GM21529 (cell line): ENCODE measurements at regions not wholly inside any gene's neighbourhood (a gene's known extent, or its start where the extent isn't known, plus 50 kb on each side); places are given as distances from the start of the nearest gene placed in this dataset.
A peak's percentile ranks its signal among the peaks of the same experiment; 100 is the strongest.
"Not testable (repeated sequence)": the region's sequence is repeated elsewhere in the genome, so short reads cannot be mapped to it uniquely, and the experiment has no call there.

Source experiments
- ATAC-seq: cut with Tn5 transposase; IDR thresholded peaks from one replicate; pipeline ENCODE4 v1.9.1; 2021; ENCODE audit not compliant: unreplicated experiment

DNA sequence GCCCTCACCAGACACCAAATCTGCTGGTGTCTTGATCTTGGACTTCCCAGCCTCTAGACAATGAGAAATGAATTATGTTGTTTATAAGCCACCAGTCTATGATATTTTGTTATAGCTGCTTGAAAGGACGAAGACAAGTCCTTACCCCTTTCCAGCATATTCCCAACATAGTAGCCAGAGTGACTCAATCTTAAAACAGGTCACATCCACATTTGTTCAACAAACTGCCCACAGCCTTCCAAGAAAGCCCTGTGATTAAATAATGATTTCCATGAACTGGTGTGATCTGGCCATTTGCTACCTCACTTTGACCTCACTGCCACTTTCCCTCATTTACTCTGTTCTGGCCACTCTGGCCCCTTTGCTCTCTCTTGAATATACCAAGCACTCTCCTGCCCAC, 193.7 kb upstream of the CFAP20DC start:
- ATAC-seq, result no peak

DNA sequence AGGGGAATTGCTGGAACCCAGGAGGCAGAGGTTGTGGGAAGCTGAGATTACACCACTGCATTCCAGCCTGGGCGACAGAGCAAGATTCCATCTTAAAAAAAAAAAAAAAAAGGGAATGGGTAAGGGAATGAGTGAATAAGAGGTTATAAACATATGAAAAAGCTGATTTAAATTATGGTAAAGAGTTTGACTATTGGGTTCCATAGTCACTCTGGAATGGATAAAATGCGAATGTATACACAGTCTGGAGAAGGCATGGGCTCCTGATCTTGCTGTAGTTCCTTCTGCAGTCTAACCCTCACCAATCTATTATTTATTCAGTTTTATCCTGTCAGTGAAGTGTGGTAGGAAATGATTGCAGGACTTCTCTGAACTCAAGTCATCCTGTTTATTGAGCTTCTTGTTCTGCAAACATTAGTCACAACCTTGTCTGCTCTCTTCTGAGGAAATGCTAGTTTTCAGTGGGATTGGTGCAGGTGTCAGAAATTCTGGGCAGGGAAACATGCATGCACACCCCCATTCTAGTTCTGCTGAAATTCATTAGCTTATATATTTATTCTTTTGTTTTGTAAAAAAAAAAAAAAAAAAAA, 190.9 kb upstream of the CFAP20DC start:
- ATAC-seq, result no peak

DNA sequence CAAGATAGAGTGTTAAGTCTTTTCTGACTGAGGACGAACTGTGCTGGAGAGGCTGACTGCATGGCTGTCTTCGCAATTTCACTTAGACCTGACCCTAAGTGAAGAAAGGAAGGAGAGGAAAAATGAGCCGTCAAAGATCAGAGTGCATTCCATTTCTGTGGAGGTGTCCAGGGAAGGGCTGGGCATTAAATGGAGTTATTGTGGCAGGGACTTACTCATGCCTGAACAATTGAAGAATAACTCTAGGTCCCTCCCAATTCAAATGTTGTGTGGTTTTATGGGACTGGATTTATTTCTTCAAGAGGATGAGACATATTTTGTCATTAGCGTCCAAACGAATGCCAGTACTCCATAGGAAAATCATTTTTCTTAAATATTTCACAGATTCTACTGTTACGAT, 187.3 kb upstream of the CFAP20DC start:
- no peak for ATAC-seq

DNA sequence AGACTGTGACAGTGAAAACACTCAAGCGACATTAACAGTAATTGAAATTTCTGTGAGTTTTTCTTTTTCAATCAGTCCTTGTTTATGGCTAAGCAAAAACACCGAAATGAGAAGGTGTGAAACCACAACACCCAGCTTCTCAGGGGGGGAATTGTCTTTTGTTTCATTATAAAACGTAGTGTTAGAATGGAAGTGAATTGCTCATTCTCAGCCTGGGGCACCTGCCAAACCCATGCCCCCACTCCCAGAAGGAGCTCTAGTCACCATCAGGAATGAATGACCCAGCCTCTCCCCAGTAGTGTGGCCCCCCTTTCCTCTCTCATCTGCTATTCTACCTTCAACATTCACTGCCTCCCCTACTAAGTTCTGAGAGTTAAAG, 185.8 kb upstream of the CFAP20DC start:
- no peak for ATAC-seq

DNA sequence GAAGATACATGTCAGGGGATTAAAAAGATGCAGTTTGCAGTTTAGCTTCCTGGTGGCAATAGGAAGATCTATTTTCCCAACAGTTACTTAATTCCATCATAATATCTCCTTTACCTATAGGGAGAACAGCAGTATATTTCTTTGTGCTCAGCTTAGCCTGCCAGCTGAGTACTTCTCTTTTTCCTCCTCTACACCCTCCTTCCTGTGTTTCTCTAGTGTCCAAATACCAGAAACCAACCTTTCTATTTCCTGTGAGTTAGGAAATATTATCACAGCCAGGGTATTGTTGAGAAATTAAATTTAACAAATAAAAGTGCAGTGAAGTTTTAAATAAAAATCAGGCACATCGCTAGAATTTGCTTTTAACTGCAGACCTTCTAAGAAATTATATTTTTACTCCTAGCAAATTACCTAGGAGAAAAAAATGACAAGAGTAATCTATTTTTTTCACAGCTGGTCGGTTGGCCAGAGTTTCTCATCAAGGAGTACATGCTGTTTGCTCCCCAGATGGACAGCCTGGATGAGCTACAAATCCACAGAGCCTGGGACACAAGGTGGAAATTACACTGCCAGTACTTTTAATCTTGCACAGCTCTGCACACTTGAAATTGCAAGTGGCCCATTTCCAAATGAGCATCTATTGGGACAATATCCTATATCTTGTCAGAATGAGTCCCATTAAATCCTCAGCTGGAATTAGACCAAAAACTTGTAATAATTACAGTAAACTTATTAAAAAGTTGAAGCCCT, 185.2 kb upstream of the CFAP20DC start:
- ATAC-seq, result no peak

DNA sequence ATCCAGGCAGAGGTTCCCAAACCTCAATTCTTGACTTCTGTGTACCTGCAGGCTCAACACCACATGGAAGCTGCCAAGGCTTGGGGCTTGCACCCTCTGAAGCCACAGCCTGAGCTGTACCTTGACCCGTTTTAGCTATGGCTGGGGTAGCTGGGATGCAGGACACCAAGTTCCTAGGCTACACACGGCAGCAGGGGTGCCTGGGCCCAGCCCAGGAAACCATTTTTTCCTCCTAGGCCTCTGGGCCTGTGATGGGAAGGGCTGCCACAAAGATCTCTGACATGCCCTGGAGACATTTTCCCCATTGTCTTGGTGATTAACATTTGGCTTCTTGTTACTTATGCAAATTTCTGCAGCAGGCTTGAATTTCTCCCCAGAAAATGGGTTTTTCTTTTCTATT, 180.6 kb upstream of the CFAP20DC start:
- not testable (repeated sequence) for ATAC-seq

DNA sequence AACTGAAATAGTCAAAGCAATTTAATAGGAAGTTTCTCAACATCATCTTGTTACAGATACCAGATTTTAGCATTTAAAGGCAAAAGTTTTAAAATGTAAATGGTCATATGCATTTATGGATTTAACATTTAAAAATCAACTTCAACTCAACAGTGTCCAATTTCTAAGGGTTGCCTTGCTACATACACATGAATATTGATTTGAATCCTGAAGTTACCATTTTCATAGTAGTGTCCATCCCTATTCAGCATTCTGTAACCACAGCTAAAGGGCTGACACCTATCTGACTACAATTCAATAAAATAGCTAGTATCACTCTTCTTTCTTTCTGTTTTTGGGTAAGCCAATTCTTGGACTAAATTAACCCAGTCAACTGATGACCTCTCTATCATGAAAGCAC, 164.0 kb upstream of the CFAP20DC start:
- ATAC-seq, result no peak

DNA sequence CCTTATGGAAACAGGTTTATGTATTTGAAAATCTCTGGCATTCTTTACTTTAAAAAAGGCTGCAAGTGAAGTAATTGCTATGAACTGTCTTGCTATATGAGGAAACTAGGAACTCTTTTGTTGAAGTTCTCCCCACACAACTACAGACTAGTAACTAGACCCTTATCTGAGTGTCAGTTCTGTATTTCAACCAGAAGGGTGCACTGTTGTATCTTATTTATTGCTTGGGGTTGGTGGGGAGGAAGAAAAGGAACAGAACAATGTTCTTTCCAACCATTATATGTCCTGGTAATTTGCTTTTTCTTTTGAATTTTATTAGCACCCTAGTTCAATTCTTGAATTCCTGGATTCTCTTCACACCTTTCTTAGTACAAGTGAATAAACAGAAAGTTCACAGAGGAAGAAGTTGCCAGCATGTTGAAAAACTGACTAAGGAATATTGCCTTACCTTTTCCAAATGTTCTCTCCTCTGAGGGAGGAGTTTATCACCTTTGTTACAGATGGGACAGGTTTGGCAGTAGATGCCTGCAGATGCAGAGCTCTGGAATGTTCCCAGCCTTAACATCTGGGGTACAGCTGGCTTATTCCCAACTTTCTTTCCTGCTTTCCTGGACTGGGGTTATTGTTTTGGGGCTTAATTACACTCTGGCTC, 162.4 kb upstream of the CFAP20DC start:
- ATAC-seq, result peak; percentile 64

DNA sequence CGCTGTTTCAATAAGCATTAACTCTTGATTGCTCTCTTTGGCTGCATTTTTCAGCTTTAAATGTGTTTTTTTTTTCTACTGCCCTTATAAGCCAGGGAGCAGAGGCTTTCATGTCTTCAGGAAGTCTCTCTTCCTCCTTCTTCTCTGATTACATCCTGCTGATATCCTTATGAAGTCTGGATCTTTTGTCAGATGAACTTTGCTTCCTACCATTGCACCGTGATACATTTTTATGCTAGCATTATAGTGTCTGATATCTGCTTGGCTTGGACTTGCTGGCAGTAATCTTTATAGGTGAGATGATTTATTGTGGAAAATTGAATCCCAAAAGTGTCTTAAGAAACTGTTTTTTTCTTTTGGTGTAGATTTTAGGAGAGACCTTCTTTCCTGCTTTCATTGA, 160.4 kb upstream of the CFAP20DC start:
- ATAC-seq, result no peak

DNA sequence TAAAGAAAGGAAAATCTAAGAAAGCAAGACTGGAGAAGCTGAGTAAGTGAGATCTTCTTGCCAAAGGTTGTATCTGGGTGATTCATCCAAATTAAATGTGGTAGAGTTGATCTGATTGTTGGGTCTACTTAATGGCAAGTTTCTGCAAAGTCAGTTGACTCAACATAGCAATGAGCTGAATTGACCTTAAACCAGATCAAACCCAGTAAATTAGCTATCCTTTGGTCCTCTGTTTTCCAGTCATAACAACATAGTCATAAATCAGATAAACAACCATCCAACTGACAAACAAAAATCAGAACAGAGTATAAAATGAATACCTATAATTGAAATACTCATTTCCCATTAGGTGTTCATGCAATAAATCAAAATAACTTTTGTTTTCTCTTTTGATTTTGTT, 142.6 kb upstream of the CFAP20DC start:
- ATAC-seq, result no peak

DNA sequence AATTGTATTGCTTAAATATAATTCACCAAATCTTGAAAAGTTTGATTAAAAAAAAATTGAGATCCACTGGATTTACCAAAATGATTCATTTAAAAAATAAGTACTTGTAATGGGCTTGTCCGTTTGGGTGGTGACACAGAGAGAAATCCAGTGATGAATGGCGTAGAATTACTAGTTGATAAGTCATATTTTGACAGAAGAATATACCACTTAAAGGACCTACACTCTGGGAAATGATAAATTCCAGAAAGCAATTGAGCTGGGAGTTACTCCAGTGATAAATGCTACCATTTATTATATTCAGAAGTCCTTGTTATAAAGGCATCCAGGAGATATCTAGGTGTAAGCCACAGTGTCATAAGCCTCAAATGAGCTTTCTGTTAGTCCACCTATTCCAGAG, 141.8 kb upstream of the CFAP20DC start:
- ATAC-seq, result no peak

DNA sequence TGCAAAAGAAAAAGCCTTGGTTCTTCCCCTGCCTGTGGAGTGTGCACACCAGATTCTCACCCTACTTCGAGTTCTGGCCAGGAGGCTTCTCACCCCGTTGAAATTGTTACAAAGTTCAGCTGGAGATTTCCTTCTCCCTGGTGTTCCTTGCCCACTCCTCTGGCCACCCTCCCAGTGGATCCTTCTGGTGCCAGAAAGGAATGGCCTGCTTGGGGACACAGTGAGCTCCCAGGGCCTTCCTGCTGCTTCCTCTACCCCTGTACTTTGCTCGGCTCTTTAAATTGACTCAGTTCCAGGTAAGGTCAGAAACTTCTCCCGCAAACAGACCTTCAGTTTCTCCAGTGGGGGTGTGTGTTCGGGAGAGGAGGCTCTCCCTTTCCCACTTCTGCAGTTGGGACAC, 140.1 kb upstream of the CFAP20DC start:
- ATAC-seq, result no peak

DNA sequence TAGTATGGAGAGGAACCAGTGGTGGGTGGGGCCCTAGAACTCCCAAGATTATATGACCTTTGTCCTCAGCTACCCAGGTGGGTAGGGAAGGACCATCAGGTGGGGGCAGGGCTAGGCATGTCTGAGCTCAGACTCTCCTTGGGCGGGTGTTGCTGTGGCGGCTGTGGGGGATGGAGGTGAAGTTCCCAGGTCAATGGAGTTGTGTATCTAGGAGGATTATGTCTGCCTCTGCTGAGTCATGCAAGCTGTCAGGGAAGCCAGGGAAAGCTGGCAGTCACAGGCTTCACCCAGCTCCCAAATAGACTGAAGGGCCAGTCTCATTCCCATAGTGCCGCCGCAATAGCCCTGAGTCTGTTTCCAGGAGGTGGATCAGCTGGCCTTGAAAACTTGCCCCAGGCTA, 139.7 kb upstream of the CFAP20DC start:
- no peak for ATAC-seq

DNA sequence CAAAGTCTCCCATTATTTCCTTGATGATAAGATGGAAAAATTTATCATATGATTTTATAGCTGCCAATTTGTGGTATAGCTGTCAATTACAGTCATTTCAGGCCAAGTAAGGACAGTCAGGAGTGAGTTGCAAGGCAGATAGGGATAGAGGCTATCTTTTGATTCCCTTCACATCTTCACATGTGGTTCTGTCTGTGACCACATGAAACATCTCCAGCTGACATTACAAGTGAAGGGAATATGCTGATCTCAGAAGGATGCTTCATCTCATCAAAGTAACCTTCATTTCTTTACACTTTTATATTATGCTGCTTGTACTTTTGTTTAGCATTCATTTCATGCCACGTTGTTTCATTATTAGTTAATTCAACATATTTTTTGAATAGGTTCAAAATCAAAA, 136.9 kb upstream of the CFAP20DC start:
- ATAC-seq, result no peak

DNA sequence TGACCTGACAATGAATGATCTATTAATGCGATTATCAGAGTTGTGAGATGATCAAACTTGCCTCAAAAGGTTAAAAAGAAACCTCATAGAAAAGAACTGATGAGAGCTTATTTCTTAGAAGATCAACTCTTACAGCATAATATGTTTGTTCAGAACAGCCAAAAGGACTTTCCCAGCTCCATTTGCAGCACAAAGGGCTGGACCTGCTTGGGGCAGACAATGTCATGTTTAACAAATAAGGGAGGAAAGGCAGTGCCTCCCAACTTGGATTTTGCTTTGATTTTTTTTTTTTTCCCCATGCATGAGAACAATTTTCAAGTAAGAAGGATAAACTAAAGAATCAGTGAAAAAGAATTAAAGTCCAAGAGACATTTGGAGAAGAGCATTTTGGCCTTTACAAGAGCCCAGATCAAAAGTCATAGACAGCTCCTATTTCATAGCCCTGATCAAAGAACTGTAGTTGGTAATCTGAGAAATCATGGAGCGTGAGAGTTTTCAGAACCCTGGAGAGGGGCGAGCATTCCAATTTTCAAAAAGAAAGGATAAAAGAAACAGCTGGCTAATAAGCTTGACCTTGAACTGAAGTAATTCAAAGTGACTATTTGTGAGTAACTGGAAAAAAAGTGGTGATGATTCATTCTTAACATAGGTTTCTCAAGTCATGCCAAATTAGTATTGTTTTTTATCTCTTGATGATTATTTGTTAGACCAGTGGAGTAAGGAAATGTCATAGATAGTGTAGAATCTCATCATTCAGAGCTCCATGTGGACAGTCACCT, 136.0 kb upstream of the CFAP20DC start:
- ATAC-seq, result no peak

DNA sequence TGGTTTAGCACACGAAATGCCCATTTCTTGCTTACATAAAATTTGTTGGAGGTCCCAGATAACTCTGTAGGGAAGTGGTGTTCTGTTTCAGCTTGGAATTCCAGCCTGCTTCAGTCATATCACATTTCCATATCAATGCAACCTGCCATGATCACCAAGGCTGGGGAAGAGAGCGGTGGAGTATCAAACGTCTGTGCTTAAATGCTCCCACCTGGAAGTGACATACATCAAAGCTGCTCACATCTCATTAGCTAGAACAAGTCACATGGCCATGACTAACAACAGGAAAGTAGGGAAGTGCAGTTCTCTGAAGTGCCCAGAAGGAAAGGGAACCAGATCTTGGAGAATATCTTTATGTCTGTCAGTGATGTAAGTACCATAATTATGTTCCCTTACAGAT, 130.2 kb upstream of the CFAP20DC start:
- ATAC-seq, result no peak

DNA sequence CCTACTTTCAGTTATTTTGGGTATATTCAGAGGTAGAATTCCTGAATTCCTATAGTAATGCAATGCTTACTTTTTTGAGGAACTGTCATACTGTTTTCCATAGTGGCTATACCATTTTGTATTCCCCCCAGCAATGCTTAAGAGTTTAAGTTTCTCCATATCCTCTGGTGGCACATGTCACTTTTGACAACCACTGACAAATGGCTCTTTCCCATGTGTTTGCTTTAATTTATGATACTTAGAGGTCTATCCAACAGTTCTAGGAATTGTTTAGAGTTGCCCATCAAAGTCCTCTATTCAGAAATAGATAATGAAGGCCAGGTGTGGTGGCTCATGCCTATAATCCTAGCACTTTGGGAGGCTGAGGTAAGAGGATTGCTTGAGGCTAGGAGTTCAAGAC, 128.9 kb upstream of the CFAP20DC start:
- no peak for ATAC-seq

DNA sequence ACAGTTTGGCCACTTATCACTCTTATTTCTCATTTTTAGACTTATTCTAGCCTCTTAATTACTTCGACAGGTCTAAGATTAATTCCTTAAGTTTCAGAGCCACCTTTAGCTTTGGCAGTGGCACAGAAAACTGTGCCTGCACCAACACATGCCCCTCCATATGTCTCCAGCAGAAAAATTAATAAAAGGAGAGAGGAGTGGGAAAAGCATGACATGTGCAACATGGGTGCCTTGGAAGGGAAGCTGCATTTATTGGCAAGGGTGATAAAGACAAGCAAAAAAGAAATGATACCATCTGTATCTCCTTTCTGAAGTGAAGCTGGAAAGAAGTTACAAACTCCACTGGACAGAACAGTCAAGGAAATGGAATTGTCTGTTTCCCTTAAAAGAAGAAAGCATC, 121.7 kb upstream of the CFAP20DC start:
- ATAC-seq, result no peak

DNA sequence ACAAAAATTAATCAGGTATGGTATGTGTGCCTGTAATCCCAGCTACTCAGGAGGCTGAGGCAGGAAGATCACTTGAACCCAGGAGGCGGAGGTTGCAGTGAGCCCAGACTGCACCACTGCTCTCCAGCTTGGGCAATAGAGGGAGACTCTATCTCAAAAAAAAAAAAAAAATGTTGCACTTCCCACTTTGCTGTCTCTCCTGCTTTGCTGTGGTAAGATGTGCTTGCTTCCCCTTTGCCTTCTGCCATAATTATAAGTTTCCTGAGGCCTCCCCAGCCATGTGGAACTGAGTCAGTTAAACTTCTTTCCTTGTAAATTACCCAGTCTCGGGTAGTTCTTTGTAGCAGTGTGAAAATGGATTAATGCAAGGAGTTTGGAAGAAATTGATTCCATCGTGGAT, 120.3 kb upstream of the CFAP20DC start:
- not testable (repeated sequence) for ATAC-seq

DNA sequence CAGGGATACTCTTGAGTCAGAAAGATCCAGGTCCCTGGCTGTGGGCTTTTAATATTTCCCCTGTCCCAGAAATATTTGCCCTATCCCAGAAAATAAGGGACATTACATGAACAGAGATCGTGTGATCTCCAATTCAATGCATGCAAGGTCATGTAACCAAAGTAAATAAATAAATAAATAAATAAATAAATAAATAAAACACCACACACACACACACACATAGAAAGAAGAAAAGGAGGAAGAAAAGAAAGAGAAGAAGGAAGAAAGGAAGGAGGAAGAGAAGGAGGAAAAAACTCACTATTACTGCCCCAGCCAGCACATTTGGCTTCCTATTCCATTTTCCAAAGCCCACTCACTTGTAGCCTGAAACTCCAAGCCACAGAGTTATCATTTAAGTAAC, 117.9 kb upstream of the CFAP20DC start:
- no peak for ATAC-seq

DNA sequence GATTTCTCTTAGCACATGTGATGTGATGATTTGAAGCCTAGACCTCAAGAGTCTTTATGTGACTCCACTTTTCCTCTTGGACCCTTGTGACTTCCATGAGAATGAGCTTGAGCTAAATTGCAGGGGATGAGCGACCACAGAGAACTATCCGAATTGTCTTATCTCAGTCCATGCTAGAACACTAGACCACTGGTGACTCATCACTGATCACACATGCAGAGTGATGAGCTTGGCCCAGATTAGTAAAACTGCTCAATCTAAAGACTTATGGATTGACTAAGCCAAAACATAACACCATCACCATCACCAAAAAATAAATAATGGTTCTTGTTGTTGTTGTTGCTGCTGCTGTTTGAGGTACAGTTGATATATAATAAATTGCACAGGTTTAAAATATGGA, 114.1 kb upstream of the CFAP20DC start:
- no peak for ATAC-seq

DNA sequence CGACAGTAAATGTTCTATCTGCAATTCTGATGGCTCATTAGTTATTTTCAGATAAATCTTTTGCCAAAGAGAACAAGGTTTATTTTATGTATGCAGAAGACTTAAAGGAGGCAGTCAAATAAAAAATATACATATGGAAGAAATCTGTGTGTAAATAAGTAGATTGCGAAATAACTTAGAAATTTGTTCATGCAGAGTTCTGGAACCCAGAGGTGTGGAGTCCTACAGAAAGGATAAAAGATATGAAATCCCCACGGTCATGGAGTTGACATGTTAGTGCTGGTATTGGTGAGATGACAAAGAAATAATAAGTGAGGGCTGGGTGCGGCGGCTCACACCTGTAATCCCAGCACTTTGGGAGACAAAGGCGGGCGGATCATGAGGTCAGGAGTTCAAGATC, 111.2 kb upstream of the CFAP20DC start:
- no peak for ATAC-seq
